Keratinocyte (primary cell): ENCODE measurements at regions not wholly inside any gene's neighbourhood (a gene's known extent, or its start where the extent isn't known, plus 50 kb on each side); places are given as distances from the start of the nearest gene placed in this dataset.

ENCODE experiments used
- DNase-seq: peaks from one replicate; pipeline ENCODE4 v3.0.0-alpha.2; 2011; ENCODE audit warnings: low read depth, missing footprints, low spot score
- FAIRE-seq: peaks from 2 replicates; lab custom pipeline; 2011; peaks lifted over from hg19 to GRCh38; lab: Jason Lieb, UNC
- H2AFZ ChIP-seq: 2 replicates; pipeline ENCODE4 v1.6.0; 2012; ENCODE audit warnings: low read length, control low read depth, inconsistent platforms; ENCODE audit not compliant: control insufficient read depth
- H3K27ac ChIP-seq: 2 replicates; pipeline ENCODE4 v1.5.1; 2011; ENCODE audit warnings: low read length; ENCODE audit not compliant: control insufficient read depth, insufficient read depth
- H3K27me3 ChIP-seq: 3 replicates; pipeline ENCODE4 v1.6.0; 2011; ENCODE audit warnings: low read length; ENCODE audit not compliant: control insufficient read depth, insufficient read depth; ENCODE audit errors: extremely low read depth
- H3K36me3 ChIP-seq, 2 experiments: 2 replicates in 1 of 2; 3 replicates in 1 of 2; pipeline ENCODE4 v1.5.1; 2011; ENCODE audit warnings: low read length in 2 of 2, mild to moderate bottlenecking in 1 of 2; ENCODE audit not compliant: control insufficient read depth in 2 of 2, insufficient read depth in 2 of 2; ENCODE audit errors: extremely low read depth in 1 of 2
- H3K4me1 ChIP-seq: 3 replicates; pipeline ENCODE4 v1.5.1; 2011; ENCODE audit warnings: low read length; ENCODE audit not compliant: control insufficient read depth, insufficient read depth; ENCODE audit errors: extremely low read depth
- H3K4me2 ChIP-seq: 3 replicates; pipeline ENCODE4 v1.6.0; 2011; ENCODE audit warnings: low read depth, low read length; ENCODE audit not compliant: control insufficient read depth, insufficient read depth; ENCODE audit errors: extremely low read depth
- H3K4me3 ChIP-seq, 3 experiments: fragments of 200-600 bp in 1 of 3; sonication (generic) in 1 of 3; 2 replicates in 2 of 3; 3 replicates in 1 of 3; pipeline ENCODE4 v1.5.1; 2011 to 2016; ENCODE audit warnings: low read length in 3 of 3, mild to moderate bottlenecking in 3 of 3, control low read depth in 2 of 3, inconsistent platforms in 1 of 3, low read depth in 1 of 3, mixed read lengths in 1 of 3, mixed run types in 1 of 3, moderate library complexity in 1 of 3; ENCODE audit not compliant: control insufficient read depth in 2 of 3, insufficient read depth in 2 of 3; ENCODE audit errors: extremely low read depth in 1 of 3
- H3K79me2 ChIP-seq: 2 replicates; pipeline ENCODE4 v1.6.0; 2012; ENCODE audit warnings: low read length; ENCODE audit not compliant: control insufficient read depth, insufficient read depth
- H3K9ac ChIP-seq: 3 replicates; pipeline ENCODE4 v1.6.0; 2011; ENCODE audit warnings: low read length; ENCODE audit not compliant: control insufficient read depth, insufficient read depth; ENCODE audit errors: extremely low read depth
- H3K9me1 ChIP-seq: 3 replicates; pipeline ENCODE4 v1.6.0; 2011; ENCODE audit warnings: low read length; ENCODE audit not compliant: control insufficient read depth, insufficient read depth; ENCODE audit errors: extremely low read depth
- H3K9me3 ChIP-seq: 2 replicates; pipeline ENCODE4 v1.5.1; 2012; ENCODE audit warnings: low read depth, low read length; ENCODE audit not compliant: control insufficient read depth
- H4K20me1 ChIP-seq: 3 replicates; pipeline ENCODE4 v1.6.0; 2011; ENCODE audit warnings: low read length; ENCODE audit not compliant: control insufficient read depth, insufficient read depth; ENCODE audit errors: extremely low read depth
- EZH2 ChIP-seq: IDR thresholded peaks from one replicate; pipeline ENCODE4 v1.6.1; 2012; ENCODE audit warnings: inconsistent platforms, mild to moderate bottlenecking, low read length, moderate library complexity
- dilution Hi-C: fragments of 300-500 bp; cut with MboI; formaldehyde crosslinking; loops from one replicate; pipeline ENCODE4 v1.7.0; 2020; ENCODE audit warnings: low sequenced_read_pairs; ENCODE audit not compliant: extremely low pct_ligation_motif_present
- TF ChIP-seq, protein P1 (sequence below), 3 experiments: IDR thresholded peaks in 1 of 3; conservative IDR thresholded peaks in 1 of 3; optimal IDR thresholded peaks in 1 of 3; 2 replicates in 2 of 3; 3 replicates in 1 of 3; pipeline versions ENCODE3 to v1.5.1; 2011; ENCODE audit warnings: low read length in 3 of 3, mild to moderate bottlenecking in 3 of 3, moderate library complexity in 2 of 3, control low read depth in 1 of 3, inconsistent platforms in 1 of 3; ENCODE audit not compliant: insufficient read depth in 2 of 3; ENCODE audit errors: extremely low read depth in 1 of 3

DNA sequence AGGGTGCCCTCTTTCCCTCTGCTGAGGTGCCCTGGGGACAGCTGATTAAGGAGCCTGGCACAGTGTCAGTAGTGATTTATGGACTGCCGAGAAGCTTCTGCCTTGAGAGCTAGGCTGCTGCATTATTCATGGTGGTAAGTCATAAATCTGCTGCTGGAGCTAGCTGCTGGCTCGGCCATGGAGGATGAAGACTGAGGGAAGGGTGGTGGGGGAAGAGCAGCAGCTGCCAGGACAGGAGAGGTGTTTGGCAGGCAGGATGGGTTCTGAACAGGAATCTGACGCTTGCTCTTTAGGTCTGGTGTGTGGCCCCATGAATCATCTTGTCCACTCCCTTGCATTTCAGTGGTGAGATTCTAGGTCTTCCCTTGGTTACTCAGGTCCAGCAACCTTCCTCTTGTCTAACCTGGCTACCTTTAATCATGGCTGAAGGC lies 296.3 kb downstream of the DYSF start:
- no peak overlapping the region for H3K4me3 ChIP-seq
- dilution Hi-C loops = no loop called here
- no peak overlapping the region for H3K9ac ChIP-seq
- H3K4me1 ChIP-seq = peaks cover 29% of the 10 kb centered on the region
- no peak for DNase-seq
- H3K36me3 ChIP-seq = no peaks in the 10 kb centered on the region
- no peak overlapping the region for H2AFZ ChIP-seq
- no peak for FAIRE-seq
- H3K27me3 ChIP-seq = no peaks in the 10 kb centered on the region
- no peaks in the 10 kb centered on the region for H3K79me2 ChIP-seq
- H3K27ac ChIP-seq = no peak overlapping the region
- no peak overlapping the region for H3K4me2 ChIP-seq
- H3K9me1 ChIP-seq = peaks cover 2% of the 10 kb centered on the region
- TF ChIP-seq EZH2 = no peak
- TF ChIP-seq, protein P1, sequence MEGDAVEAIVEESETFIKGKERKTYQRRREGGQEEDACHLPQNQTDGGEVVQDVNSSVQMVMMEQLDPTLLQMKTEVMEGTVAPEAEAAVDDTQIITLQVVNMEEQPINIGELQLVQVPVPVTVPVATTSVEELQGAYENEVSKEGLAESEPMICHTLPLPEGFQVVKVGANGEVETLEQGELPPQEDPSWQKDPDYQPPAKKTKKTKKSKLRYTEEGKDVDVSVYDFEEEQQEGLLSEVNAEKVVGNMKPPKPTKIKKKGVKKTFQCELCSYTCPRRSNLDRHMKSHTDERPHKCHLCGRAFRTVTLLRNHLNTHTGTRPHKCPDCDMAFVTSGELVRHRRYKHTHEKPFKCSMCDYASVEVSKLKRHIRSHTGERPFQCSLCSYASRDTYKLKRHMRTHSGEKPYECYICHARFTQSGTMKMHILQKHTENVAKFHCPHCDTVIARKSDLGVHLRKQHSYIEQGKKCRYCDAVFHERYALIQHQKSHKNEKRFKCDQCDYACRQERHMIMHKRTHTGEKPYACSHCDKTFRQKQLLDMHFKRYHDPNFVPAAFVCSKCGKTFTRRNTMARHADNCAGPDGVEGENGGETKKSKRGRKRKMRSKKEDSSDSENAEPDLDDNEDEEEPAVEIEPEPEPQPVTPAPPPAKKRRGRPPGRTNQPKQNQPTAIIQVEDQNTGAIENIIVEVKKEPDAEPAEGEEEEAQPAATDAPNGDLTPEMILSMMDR (optimal IDR thresholded peaks at IDR 0.05 in 1 of 3, IDR thresholded peaks at IDR 0.05 in 1 of 3, conservative IDR thresholded peaks at IDR 0.05 in 1 of 3; ENCODE audit: extremely low read depth in 1 of 3, insufficient read depth in 2 of 3, low read length in 3 of 3) = no peak
- no peaks in the 10 kb centered on the region for H3K9me3 ChIP-seq
- H4K20me1 ChIP-seq = no peaks in the 10 kb centered on the region

GRCh38 chr2:71748227-71748626 lies 294.9 kb downstream of the DYSF start:
- no peak overlapping the region for H3K4me3 ChIP-seq
- H3K9me3 ChIP-seq = no peaks in the 10 kb centered on the region
- H3K4me1 ChIP-seq = peaks cover 29% of the 10 kb centered on the region
- peaks cover 2% of the 10 kb centered on the region for H3K9me1 ChIP-seq
- H3K79me2 ChIP-seq = no peaks in the 10 kb centered on the region
- dilution Hi-C loops = no loop called here
- TF ChIP-seq, protein P1 (optimal IDR thresholded peaks at IDR 0.05 in 1 of 3, IDR thresholded peaks at IDR 0.05 in 1 of 3, conservative IDR thresholded peaks at IDR 0.05 in 1 of 3; ENCODE audit: extremely low read depth in 1 of 3, insufficient read depth in 2 of 3, low read length in 3 of 3) = no peak
- TF ChIP-seq EZH2 = no peak
- no peaks in the 10 kb centered on the region for H3K27me3 ChIP-seq
- H2AFZ ChIP-seq = no peak overlapping the region
- no peak overlapping the region for H3K9ac ChIP-seq
- FAIRE-seq = no peak
- no peak for DNase-seq
- H3K27ac ChIP-seq = no peak overlapping the region
- no peaks in the 10 kb centered on the region for H3K36me3 ChIP-seq
- H4K20me1 ChIP-seq = no peaks in the 10 kb centered on the region
- no peak overlapping the region for H3K4me2 ChIP-seq
